Natural killer cell (primary cell): ENCODE measurements at regions not wholly inside any gene's neighbourhood (a gene's known extent, or its start where the extent isn't known, plus 50 kb on each side); places are given as distances from the start of the nearest gene placed in this dataset.

Experiments
- ATAC-seq, 3 donors: fragments of 150-1000 bp in 2 of 3; fragments of 200-7000 bp in 1 of 3; cut with Tn5 transposase; 1 replicate in 1 of 3; 2 replicates in 2 of 3; pipeline ENCODE4 v1.10.0; 2021; ENCODE audit warnings: mild to moderate bottlenecking in 2 of 3, moderate library complexity in 2 of 3
- DNase-seq, 2 donors: peaks; one replicate each; pipeline versions ENCODE4 v3.0.0 to v3.0.0-alpha.2; 2013 to 2021; ENCODE audit warnings: mixed read lengths in 1 of 2
- H3K27ac ChIP-seq: one replicate; pipeline ENCODE4 v1.5.1; 2013; ENCODE audit warnings: mild to moderate bottlenecking, low read length
- H3K27me3 ChIP-seq: one replicate; pipeline ENCODE4 v1.6.1; 2013; ENCODE audit warnings: low read length; ENCODE audit not compliant: control insufficient read depth, insufficient read depth
- H3K36me3 ChIP-seq: one replicate; pipeline ENCODE4 v1.6.1; 2013; ENCODE audit warnings: low read length; ENCODE audit not compliant: control insufficient read depth, insufficient read depth
- H3K4me1 ChIP-seq: one replicate; pipeline ENCODE4 v1.6.1; 2013; ENCODE audit warnings: low read length; ENCODE audit not compliant: control insufficient read depth, insufficient read depth
- H3K4me3 ChIP-seq: one replicate; pipeline ENCODE4 v1.5.1; 2013; ENCODE audit warnings: low read length
- H3K9me3 ChIP-seq: one replicate; pipeline ENCODE4 v1.6.1; 2013; ENCODE audit warnings: low read length; ENCODE audit not compliant: control insufficient read depth, insufficient read depth
- H3K27ac Mint-ChIP-seq, 2 donors: one replicate each; pipeline ENCODE4 v1.8.0; 2022; ENCODE audit warnings: mild to moderate bottlenecking in 2 of 2, mixed read lengths in 2 of 2, moderate library complexity in 1 of 2
- H3K27me3 Mint-ChIP-seq, 2 donors: one replicate each; pipeline ENCODE4 v1.8.0; 2022; ENCODE audit warnings: low read depth in 2 of 2, mixed read lengths in 2 of 2
- H3K36me3 Mint-ChIP-seq: one replicate; pipeline ENCODE4 v1.8.0; 2022; ENCODE audit warnings: mixed read lengths
- H3K4me1 Mint-ChIP-seq, 2 donors: one replicate each; pipeline ENCODE4 v1.8.0; 2022; ENCODE audit warnings: mixed read lengths in 2 of 2
- H3K4me3 Mint-ChIP-seq: one replicate; pipeline ENCODE4 v1.8.0; 2022; ENCODE audit warnings: mild to moderate bottlenecking, moderate library complexity, mixed read lengths
- H3K9me3 Mint-ChIP-seq, 2 donors: one replicate each; pipeline ENCODE4 v1.8.0; 2022; ENCODE audit warnings: mixed read lengths in 2 of 2
- CTCF ChIP-seq: fragments of 200-600 bp; IDR thresholded peaks from one replicate; pipeline ENCODE4 v1.8.0; 2022; ENCODE audit warnings: antibody characterized with exemption
- WGBS: methylation state at CpG from one replicate; pipeline ENCODE4 v1.1.7; 2013; ENCODE audit warnings: missing lambda C conversion rate; ENCODE audit not compliant: insufficient coverage; 5-methylcytosine and 5-hydroxymethylcytosine counted together
- intact Hi-C: fragments of 100-400 bp; cut with micrococcal nuclease; formaldehyde crosslinking; loops from one replicate; pipeline ENCODE4 v1.14.2; 2022

- Mint-ChIP-seq H3K27me3 (peaks cover 0 to 19% of the 10 kb centered on the region in 2 donors), H3K27ac (no peak overlapping the region), H3K36me3 (no peaks in the 10 kb centered on the region), H3K4me3 (no peak overlapping the region), H3K4me1 (no peaks in the 10 kb centered on the region), H3K9me3 (no peaks in the 10 kb centered on the region)
- no peaks in the 10 kb centered on the region for H3K9me3 ChIP-seq
- no peaks in the 10 kb centered on the region for H3K27me3 ChIP-seq
- ATAC-seq = no peak
- no peak for TF ChIP-seq CTCF
- H3K27ac ChIP-seq = no peak overlapping the region
- H3K36me3 ChIP-seq = no peaks in the 10 kb centered on the region
- no peak for DNase-seq
- intact Hi-C loops = no loop called here
- WGBS = 69% methylated on average over 1 of the region's 1 CpG
- no peak overlapping the region for H3K4me3 ChIP-seq
- H3K4me1 ChIP-seq = no peaks in the 10 kb centered on the region
Measured at GRCh38 chr6:11645016-11645415, 107.5 kb downstream of the TMEM170B start.

GRCh38 chr6:11648436-11648775 is 110.9 kb downstream of the TMEM170B start:
- H3K27ac ChIP-seq = no peak overlapping the region
- H3K4me3 ChIP-seq = no peak overlapping the region
- no peaks in the 10 kb centered on the region for H3K27me3 ChIP-seq
- H3K9me3 ChIP-seq = no peaks in the 10 kb centered on the region
- DNase-seq (no peak), ATAC-seq (no peak)
- no CpG with 5 or more reads among the region's 2 CpGs for WGBS
- no peaks in the 10 kb centered on the region for H3K36me3 ChIP-seq
- Mint-ChIP-seq H3K9me3 (no peaks in the 10 kb centered on the region), H3K4me3 (no peak overlapping the region), H3K36me3 (no peaks in the 10 kb centered on the region), H3K27ac (no peak overlapping the region), H3K4me1 (no peaks in the 10 kb centered on the region), H3K27me3 (peaks cover 4 to 9% of the 10 kb centered on the region in 2 donors)
- no peaks in the 10 kb centered on the region for H3K4me1 ChIP-seq
- TF ChIP-seq CTCF = no peak
- intact Hi-C loops = no loop called here

GRCh38 chr6:11648889-11649288 is 111.3 kb downstream of the TMEM170B start:
- no peak overlapping the region for H3K4me3 Mint-ChIP-seq
- intact Hi-C loops = no loop called here
- TF ChIP-seq CTCF = no peak

GRCh38 chr6:11650025-11650696 is 112.6 kb downstream of the TMEM170B start:
- WGBS = 89% methylated on average over 5 of the region's 7 CpGs
- no peaks in the 10 kb centered on the region for H3K36me3 Mint-ChIP-seq
- intact Hi-C loops = no loop called here

More at GRCh38 chr6:11648889-11649288, 111.3 kb downstream of the TMEM170B start:
- Mint-ChIP-seq H3K4me1 (no peaks in the 10 kb centered on the region), H3K36me3 (no peaks in the 10 kb centered on the region), H3K9me3 (no peaks in the 10 kb centered on the region), H3K27ac (no peak overlapping the region), H3K27me3 (peaks cover 4 to 9% of the 10 kb centered on the region in 2 donors)
- Histone ChIP-seq H3K36me3 (no peaks in the 10 kb centered on the region), H3K9me3 (no peaks in the 10 kb centered on the region), H3K27me3 (no peaks in the 10 kb centered on the region), H3K4me3 (no peak overlapping the region), H3K4me1 (no peaks in the 10 kb centered on the region), H3K27ac (no peak overlapping the region)
- 94% methylated on average over 20 of the region's 20 CpGs for WGBS
- DNase-seq = no peak
- ATAC-seq = no peak

More at GRCh38 chr6:11650025-11650696, 112.6 kb downstream of the TMEM170B start:
- no peak overlapping the region for H3K27ac ChIP-seq
- Mint-ChIP-seq H3K4me1 (no peaks in the 10 kb centered on the region), H3K27me3 (peaks cover 3 to 4% of the 10 kb centered on the region in 2 donors), H3K27ac (no peak overlapping the region), H3K9me3 (no peaks in the 10 kb centered on the region), H3K4me3 (no peak overlapping the region)
- H3K36me3 ChIP-seq = no peaks in the 10 kb centered on the region
- DNase-seq (no peak), ATAC-seq (no peak)
- no peaks in the 10 kb centered on the region for H3K27me3 ChIP-seq
- no peaks in the 10 kb centered on the region for H3K9me3 ChIP-seq
- no peaks in the 10 kb centered on the region for H3K4me1 ChIP-seq
- H3K4me3 ChIP-seq = no peak overlapping the region
- TF ChIP-seq CTCF = no peak
